GM23248 (cell line): ENCODE measurements at regions not wholly inside any gene's neighbourhood (a gene's known extent, or its start where the extent isn't known, plus 50 kb on each side); places are given as distances from the start of the nearest gene placed in this dataset.

Experiments
- DNase-seq: peaks from one replicate; pipeline ENCODE4 v3.0.0-alpha.2; 2015
- H2AFZ ChIP-seq: fragments of 200-600 bp; sonication (generic); 2 replicates; pipeline ENCODE4 v1.6.1; 2016; ENCODE audit warnings: antibody characterized with exemption
- H3F3A ChIP-seq: fragments of 200-600 bp; sonication (generic); 2 replicates; pipeline ENCODE4 v1.6.1; 2016; ENCODE audit warnings: mild to moderate bottlenecking, antibody characterized with exemption, mixed run types; ENCODE audit not compliant: insufficient read depth
- H3K27ac ChIP-seq: fragments of 200-600 bp; sonication (generic); 2 replicates; pipeline ENCODE4 v1.5.1; 2016; ENCODE audit warnings: mild to moderate bottlenecking
- H3K27me3 ChIP-seq: fragments of 200-600 bp; sonication (generic); replicated peaks from 2 replicates; pipeline ENCODE4 v1.6.1; 2016; ENCODE audit warnings: mild to moderate bottlenecking; ENCODE audit not compliant: insufficient read depth
- H3K36me3 ChIP-seq: fragments of 200-600 bp; sonication (generic); 2 replicates; pipeline ENCODE4 v1.6.1; 2016; ENCODE audit warnings: low read depth, mild to moderate bottlenecking
- H3K4me1 ChIP-seq: fragments of 200-600 bp; sonication (generic); 2 replicates; pipeline ENCODE4 v1.6.1; 2016; ENCODE audit warnings: mild to moderate bottlenecking; ENCODE audit not compliant: insufficient read depth
- H3K4me2 ChIP-seq: fragments of 200-600 bp; sonication (generic); one replicate; pipeline ENCODE4 v1.6.1; 2016; ENCODE audit warnings: mild to moderate bottlenecking; ENCODE audit not compliant: unreplicated experiment
- H3K4me3 ChIP-seq: fragments of 200-600 bp; sonication (generic); 2 replicates; pipeline ENCODE4 v1.5.1; 2016; ENCODE audit warnings: mild to moderate bottlenecking
- H3K79me2 ChIP-seq: fragments of 200-600 bp; sonication (generic); 2 replicates; pipeline ENCODE4 v1.6.1; 2016; ENCODE audit warnings: mild to moderate bottlenecking; ENCODE audit not compliant: insufficient read depth
- H3K9ac ChIP-seq: fragments of 200-600 bp; sonication (generic); 2 replicates; pipeline ENCODE4 v1.6.1; 2016; ENCODE audit warnings: mild to moderate bottlenecking
- H3K9me2 ChIP-seq: fragments of 200-600 bp; sonication (generic); 2 replicates; pipeline ENCODE4 v1.6.1; 2016; ENCODE audit warnings: mixed run types, mild to moderate bottlenecking, moderate library complexity; ENCODE audit not compliant: insufficient read depth
- H3K9me3 ChIP-seq: fragments of 200-600 bp; sonication (generic); one replicate; pipeline ENCODE4 v1.6.1; 2017; ENCODE audit warnings: low read depth
- H4K20me1 ChIP-seq: fragments of 200-600 bp; sonication (generic); 2 replicates; pipeline ENCODE4 v1.6.0; 2016; ENCODE audit not compliant: insufficient read depth
- EZH2 ChIP-seq: fragments of 200-600 bp; sonication (generic); IDR thresholded peaks from 2 replicates; pipeline ENCODE4 v1.6.1; 2018; ENCODE audit warnings: antibody characterized with exemption, mild to moderate bottlenecking; ENCODE audit not compliant: insufficient read depth, poor library complexity, severe bottlenecking
- EZH2phosphoT487 ChIP-seq: fragments of 200-600 bp; sonication (generic); IDR thresholded peaks from 2 replicates; pipeline ENCODE4 v1.6.1; 2018; ENCODE audit warnings: antibody characterized with exemption, moderate library complexity, mild to moderate bottlenecking, low read depth; ENCODE audit not compliant: insufficient read depth
- WGBS, 2 experiments: methylation state at CpG; one replicate each; pipeline ENCODE4 v1.1.6; 2015 to 2017; ENCODE audit warnings: low lambda C conversion rate in 2 of 2, low coverage in 1 of 2; ENCODE audit errors: missing lambda C conversion rate in 2 of 2; 5-methylcytosine and 5-hydroxymethylcytosine counted together
- in situ Hi-C: fragments of 300-500 bp; cut with MboI; formaldehyde crosslinking; loops from 2 replicates; pipeline ENCODE4 v1.15.0; 2020

DNA sequence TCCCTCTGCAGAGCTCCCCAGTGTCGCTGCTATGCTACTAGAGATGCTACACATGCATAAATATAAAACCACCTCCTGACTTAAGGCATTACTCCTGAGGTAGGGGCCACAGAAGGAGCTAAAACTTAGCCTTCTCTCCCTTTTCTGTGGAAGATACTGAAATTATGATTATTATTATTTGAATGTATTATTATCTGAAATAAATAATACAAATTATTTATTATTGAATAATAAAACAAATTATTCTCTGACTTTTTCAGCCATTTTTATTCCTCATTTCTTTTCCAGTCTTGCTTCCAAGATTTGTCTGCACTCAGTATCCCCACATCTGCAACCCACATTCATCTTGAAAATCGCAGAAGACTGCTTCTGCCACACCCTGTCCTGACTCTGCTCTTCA is 414.9 kb upstream of the ACO1 start:
- H3K27me3 ChIP-seq = no peaks in the 10 kb centered on the region
- in situ Hi-C loops = no loop called here
- H3K27ac ChIP-seq = no peak overlapping the region
- H3K79me2 ChIP-seq = no peaks in the 10 kb centered on the region
- H3K36me3 ChIP-seq = no peaks in the 10 kb centered on the region
- H3K4me1 ChIP-seq = no peaks in the 10 kb centered on the region
- H3F3A ChIP-seq = no peaks in the 10 kb centered on the region
- no peak for TF ChIP-seq EZH2phosphoT487
- TF ChIP-seq EZH2 = no peak
- H4K20me1 ChIP-seq = no peaks in the 10 kb centered on the region
- H3K9me3 ChIP-seq = no peaks in the 10 kb centered on the region
- DNase-seq = no peak
- H3K4me2 ChIP-seq = no peak overlapping the region
- no peak overlapping the region for H3K9ac ChIP-seq
- H2AFZ ChIP-seq = no peak overlapping the region
- 0 to 6% methylated on average over 2 of the region's 2 CpGs for WGBS, 2 experiments
- H3K9me2 ChIP-seq = no peaks in the 10 kb centered on the region
- H3K4me3 ChIP-seq = no peak overlapping the region

DNA sequence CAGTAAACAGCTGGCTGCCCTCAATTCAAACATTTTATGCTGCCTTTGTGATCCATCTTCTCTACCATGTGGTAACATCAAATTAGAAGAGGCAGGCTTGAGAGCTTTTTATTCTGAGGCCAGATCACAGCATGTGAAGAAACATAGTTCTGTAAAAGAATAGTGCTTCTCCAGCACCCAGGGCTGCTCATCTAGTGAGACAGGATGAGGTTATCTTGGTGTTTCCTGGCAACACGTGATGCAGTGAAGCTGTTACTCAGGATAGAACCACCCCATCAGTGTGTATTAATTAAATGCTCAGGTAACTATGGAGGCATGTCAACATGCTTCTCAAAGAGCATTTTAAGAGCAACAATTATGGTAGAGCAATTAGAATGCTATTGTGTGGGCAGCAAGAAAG is 400.5 kb upstream of the ACO1 start:
- no peaks in the 10 kb centered on the region for H3K9me3 ChIP-seq
- no peak overlapping the region for H3K9ac ChIP-seq
- no peaks in the 10 kb centered on the region for H3K9me2 ChIP-seq
- no peak overlapping the region for H3K4me2 ChIP-seq
- no peak overlapping the region for H2AFZ ChIP-seq
- no peak overlapping the region for H3K4me3 ChIP-seq
- H3K4me1 ChIP-seq = no peaks in the 10 kb centered on the region
- 0% methylated on average over 1 of the region's 1 CpG for WGBS, 2 experiments
- no peaks in the 10 kb centered on the region for H3K36me3 ChIP-seq
- DNase-seq = no peak
- no peaks in the 10 kb centered on the region for H3F3A ChIP-seq
- TF ChIP-seq EZH2 (no peak), EZH2phosphoT487 (no peak)
- H4K20me1 ChIP-seq = no peaks in the 10 kb centered on the region
- H3K27me3 ChIP-seq = no peaks in the 10 kb centered on the region
- H3K27ac ChIP-seq = no peak overlapping the region
- no peaks in the 10 kb centered on the region for H3K79me2 ChIP-seq
- in situ Hi-C loops = no loop called here

DNA sequence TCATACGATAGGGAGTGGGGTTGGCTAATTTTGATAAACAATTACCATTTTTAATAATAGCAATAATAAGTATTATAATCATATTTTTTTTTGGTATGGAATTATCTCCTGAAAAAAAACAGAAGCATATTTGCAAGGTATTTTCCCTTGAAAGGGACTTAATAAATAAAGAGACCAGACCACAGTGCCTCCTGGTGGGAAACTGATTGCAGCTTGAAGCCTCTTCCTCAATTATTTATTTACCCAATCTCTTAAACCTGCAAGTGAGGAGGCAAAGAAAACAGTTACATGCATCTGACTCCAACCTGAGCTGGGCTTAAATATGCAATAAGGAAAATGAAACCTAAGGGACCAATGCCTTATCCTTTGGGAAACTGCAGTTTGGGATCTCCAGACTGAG is 388.1 kb upstream of the ACO1 start:
- Histone ChIP-seq H3K36me3 (no peaks in the 10 kb centered on the region), H3K4me2 (no peak overlapping the region), H3K79me2 (no peaks in the 10 kb centered on the region), H3K27ac (no peak overlapping the region), H3K4me1 (no peaks in the 10 kb centered on the region), H3K9ac (no peak overlapping the region), H3K27me3 (no peaks in the 10 kb centered on the region), H3F3A (no peaks in the 10 kb centered on the region), H4K20me1 (no peaks in the 10 kb centered on the region), H2AFZ (no peak overlapping the region), H3K4me3 (no peak overlapping the region), H3K9me2 (no peaks in the 10 kb centered on the region), H3K9me3 (no peaks in the 10 kb centered on the region)
- TF ChIP-seq EZH2 (no peak), EZH2phosphoT487 (no peak)
- DNase-seq = no peak
- 17% methylated on average over 1 of the region's 1 CpG for WGBS, 2 experiments
- in situ Hi-C loops = no loop called here

DNA sequence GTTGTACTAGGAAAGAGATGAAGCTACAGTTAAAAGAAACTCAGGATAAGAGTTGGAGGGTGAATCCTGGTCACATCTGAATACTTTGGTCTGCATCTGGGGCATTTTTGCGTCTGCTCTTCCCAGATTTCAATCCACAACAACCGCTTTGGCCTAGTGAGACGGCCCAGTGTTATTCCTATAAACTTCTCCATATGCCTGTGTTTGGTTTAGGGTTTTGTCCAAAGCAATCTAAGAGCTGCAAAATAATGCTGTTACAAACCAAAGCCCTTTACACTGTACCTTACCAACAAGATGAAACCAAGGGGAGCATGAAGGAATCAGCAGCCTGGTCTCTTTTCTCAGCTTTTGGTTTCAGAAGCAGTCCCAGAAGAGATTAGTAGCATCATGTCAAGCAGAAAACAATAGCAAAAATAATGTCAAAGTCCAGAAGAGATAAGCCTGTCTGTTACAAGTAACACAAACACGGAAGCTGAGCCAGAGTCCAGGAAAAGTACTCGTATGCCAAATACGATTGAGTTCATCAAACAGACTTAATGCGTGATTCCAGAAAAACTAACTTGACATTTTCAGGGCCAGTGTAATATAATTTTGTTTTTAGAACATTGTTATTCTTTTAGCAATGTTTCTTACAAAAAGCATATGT is 379.9 kb upstream of the ACO1 start:
- no peaks in the 10 kb centered on the region for H3K9me2 ChIP-seq
- no peak for DNase-seq
- WGBS, 2 experiments = 33 to 34% methylated on average over 7 of the region's 7 CpGs
- H3K9ac ChIP-seq = no peak overlapping the region
- no peaks in the 10 kb centered on the region for H3K79me2 ChIP-seq
- no peaks in the 10 kb centered on the region for H3K4me1 ChIP-seq
- in situ Hi-C loops = no loop called here
- no peak for TF ChIP-seq EZH2
- TF ChIP-seq EZH2phosphoT487 = no peak
- H3K36me3 ChIP-seq = no peaks in the 10 kb centered on the region
- no peaks in the 10 kb centered on the region for H3K27me3 ChIP-seq
- H3K4me2 ChIP-seq = no peak overlapping the region
- no peak overlapping the region for H3K4me3 ChIP-seq
- H3F3A ChIP-seq = no peaks in the 10 kb centered on the region
- no peak overlapping the region for H2AFZ ChIP-seq
- H3K27ac ChIP-seq = no peak overlapping the region
- H4K20me1 ChIP-seq = no peaks in the 10 kb centered on the region
- no peaks in the 10 kb centered on the region for H3K9me3 ChIP-seq

DNA sequence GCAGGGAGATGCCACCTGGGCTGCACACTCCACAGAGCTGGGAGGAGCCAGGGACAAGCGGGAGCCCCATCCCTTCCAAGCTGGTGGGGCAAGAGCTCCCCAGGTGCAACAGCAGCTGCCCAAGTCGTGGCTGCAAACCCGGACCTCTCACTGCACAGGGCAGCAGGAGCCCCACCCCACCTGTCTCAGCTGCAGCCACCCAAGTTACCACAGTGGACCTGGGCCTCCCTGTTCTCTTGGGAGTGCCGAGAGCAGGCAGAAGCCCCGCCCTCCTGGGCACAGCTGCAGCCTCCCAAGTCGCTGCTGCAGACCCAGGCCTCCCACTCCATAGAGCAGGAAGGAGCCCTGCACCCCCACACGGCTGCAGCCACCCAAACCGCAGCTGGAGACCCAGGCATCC is 374.1 kb upstream of the ACO1 start:
- Histone ChIP-seq H3K9ac (no peak overlapping the region), H3K27me3 (no peaks in the 10 kb centered on the region), H3K4me2 (no peak overlapping the region), H3K36me3 (no peaks in the 10 kb centered on the region), H3K79me2 (no peaks in the 10 kb centered on the region), H3K4me3 (no peak overlapping the region), H3K27ac (no peak overlapping the region), H3K9me2 (no peaks in the 10 kb centered on the region), H3K4me1 (no peaks in the 10 kb centered on the region), H4K20me1 (no peaks in the 10 kb centered on the region), H3K9me3 (no peaks in the 10 kb centered on the region), H3F3A (no peaks in the 10 kb centered on the region), H2AFZ (no peak overlapping the region)
- no peak for DNase-seq
- TF ChIP-seq EZH2 (no peak), EZH2phosphoT487 (no peak)
- 15 to 23% methylated on average over 8 of the region's 8 CpGs for WGBS, 2 experiments
- in situ Hi-C loops = no loop called here
